MM.1S (cell line): ENCODE measurements at regions not wholly inside any gene's neighbourhood (a gene's known extent, or its start where the extent isn't known, plus 50 kb on each side); places are given as distances from the start of the nearest gene placed in this dataset.
A peak's percentile ranks its signal among the peaks of the same experiment; 100 is the strongest.

ENCODE experiments used
- DNase-seq: peaks from one replicate; pipeline ENCODE4 v3.0.0-alpha.2; 2015
- H2AFZ ChIP-seq: fragments of 300-600 bp; sonication (generic); 2 replicates; pipeline ENCODE4 v1.6.0; 2016; ENCODE audit warnings: antibody characterized with exemption, low read length
- H3F3A ChIP-seq: fragments of 300-600 bp; sonication (generic); 2 replicates; pipeline ENCODE4 v1.6.1; 2016; ENCODE audit warnings: mild to moderate bottlenecking, antibody characterized with exemption, low read length, moderate library complexity, mixed read lengths; ENCODE audit not compliant: insufficient read depth
- H3K27ac ChIP-seq: fragments of 300-600 bp; sonication (generic); 2 replicates; pipeline ENCODE4 v1.5.1; 2016; ENCODE audit warnings: mild to moderate bottlenecking, low read length
- H3K27me3 ChIP-seq: fragments of 300-600 bp; sonication (generic); replicated peaks from 2 replicates; pipeline ENCODE4 v1.6.0; 2016; ENCODE audit warnings: low read length; ENCODE audit not compliant: insufficient read depth
- H3K36me3 ChIP-seq: fragments of 300-600 bp; sonication (generic); replicated peaks from 2 replicates; pipeline ENCODE4 v1.6.1; 2016; ENCODE audit warnings: mild to moderate bottlenecking, low read length, mixed read lengths; ENCODE audit not compliant: insufficient read depth
- H3K4me1 ChIP-seq: fragments of 300-600 bp; sonication (generic); 2 replicates; pipeline ENCODE4 v1.6.1; 2016; ENCODE audit warnings: low read length, mixed read lengths
- H3K4me2 ChIP-seq: fragments of 300-600 bp; sonication (generic); 2 replicates; pipeline ENCODE4 v1.6.0; 2016; ENCODE audit warnings: low read depth, low read length
- H3K4me3 ChIP-seq: fragments of 300-600 bp; sonication (generic); 2 replicates; pipeline ENCODE4 v1.5.1; 2016; ENCODE audit warnings: low read length, mixed read lengths
- H3K79me2 ChIP-seq: fragments of 300-600 bp; sonication (generic); 2 replicates; pipeline ENCODE4 v1.6.1; 2016; ENCODE audit warnings: mixed run types, low read length, mixed read lengths
- H3K9ac ChIP-seq: fragments of 300-600 bp; sonication (generic); 2 replicates; pipeline ENCODE4 v1.6.1; 2016; ENCODE audit warnings: low read length, mixed read lengths
- H3K9me2 ChIP-seq: fragments of 300-600 bp; sonication (generic); replicated peaks from 2 replicates; pipeline ENCODE4 v1.6.1; 2016; ENCODE audit warnings: mild to moderate bottlenecking, low read length, mixed read lengths; ENCODE audit not compliant: insufficient read depth
- H3K9me3 ChIP-seq: fragments of 300-600 bp; sonication (generic); replicated peaks from 2 replicates; pipeline ENCODE4 v1.6.1; 2016; ENCODE audit warnings: mild to moderate bottlenecking, low read length, mixed read lengths; ENCODE audit not compliant: insufficient read depth
- H4K20me1 ChIP-seq: fragments of 300-600 bp; sonication (generic); 2 replicates; pipeline ENCODE4 v1.6.1; 2016; ENCODE audit warnings: mild to moderate bottlenecking, low read length, moderate library complexity, mixed read lengths; ENCODE audit not compliant: insufficient read depth
- CTCF ChIP-seq: fragments of 300-600 bp; sonication (generic); IDR thresholded peaks from 2 replicates; pipeline ENCODE4 v1.5.1; 2016; ENCODE audit warnings: antibody characterized with exemption, low read length, mixed read lengths
- EZH2 ChIP-seq: fragments of 300-600 bp; sonication (generic); optimal IDR thresholded peaks from 2 replicates; pipeline ENCODE3; 2017; ENCODE audit warnings: low read depth, mild to moderate bottlenecking, antibody characterized with exemption, low read length, mixed read lengths
- EZH2phosphoT487 ChIP-seq: fragments of 300-600 bp; sonication (generic); IDR thresholded peaks from 2 replicates; pipeline ENCODE4 v1.6.1; 2018; ENCODE audit warnings: antibody characterized with exemption, low read length

GRCh38 chr6:142566628-142567396 lies 265.0 kb downstream of the ADGRG6 start:
- Histone ChIP-seq H2AFZ (no peak overlapping the region), H3K4me2 (no peak overlapping the region), H3K79me2 (no peaks in the 10 kb centered on the region), H3K9ac (no peak overlapping the region), H3F3A (0 out of 2 replicates have a peak, but pooled peaks cover 4% of the 10 kb centered on the region), H3K4me1 (peaks cover 22% of the 10 kb centered on the region), H3K4me3 (no peak overlapping the region), H3K27ac (no peak overlapping the region), H3K9me3 (no peaks in the 10 kb centered on the region), H4K20me1 (no peaks in the 10 kb centered on the region), H3K9me2 (no peaks in the 10 kb centered on the region), H3K27me3 (no peaks in the 10 kb centered on the region), H3K36me3 (no peaks in the 10 kb centered on the region)
- DNase-seq, result peak; percentile 34
- TF ChIP-seq CTCF (peak; percentile 68), EZH2 (no peak)

DNA sequence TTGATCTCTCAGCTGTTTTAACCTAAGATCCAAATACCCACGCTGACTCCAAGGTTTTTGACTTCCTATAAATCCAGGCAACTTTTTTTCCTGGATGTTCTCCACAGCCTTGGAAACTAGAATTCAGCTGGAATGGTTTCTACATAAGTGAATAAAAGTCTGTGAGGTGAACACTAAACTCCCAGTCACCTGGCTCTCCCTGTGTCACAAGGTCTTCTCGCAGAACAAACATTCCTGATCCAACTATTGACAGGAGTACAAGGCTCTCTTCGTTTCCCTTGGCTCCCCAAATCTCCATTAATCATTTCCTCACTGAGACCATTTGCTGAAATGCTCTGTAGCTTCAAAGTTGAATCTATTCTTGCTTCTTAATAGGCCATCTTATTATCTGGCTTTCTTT lies 265.7 kb downstream of the ADGRG6 start:
- Histone ChIP-seq H2AFZ (no peak overlapping the region), H3K4me2 (no peak overlapping the region), H3K4me3 (no peak overlapping the region), H3K79me2 (no peaks in the 10 kb centered on the region), H4K20me1 (no peaks in the 10 kb centered on the region), H3K27me3 (no peaks in the 10 kb centered on the region), H3K9me2 (no peaks in the 10 kb centered on the region), H3F3A (0 out of 2 replicates have a peak, but pooled peaks cover 4% of the 10 kb centered on the region), H3K4me1 (peaks cover 22% of the 10 kb centered on the region), H3K9me3 (no peaks in the 10 kb centered on the region), H3K9ac (no peak overlapping the region), H3K27ac (no peak overlapping the region), H3K36me3 (no peaks in the 10 kb centered on the region)
- no peak for DNase-seq
- TF ChIP-seq CTCF, result no peak
- no peak for TF ChIP-seq EZH2phosphoT487
- TF ChIP-seq EZH2, result no peak

GRCh38 chr6:142568857-142569597 lies 267.2 kb downstream of the ADGRG6 start:
- Histone ChIP-seq H3K27me3 (no peaks in the 10 kb centered on the region), H3K79me2 (no peaks in the 10 kb centered on the region), H3K4me1 (peaks cover 22% of the 10 kb centered on the region), H3K36me3 (no peaks in the 10 kb centered on the region), H3K4me2 (peak overlapping the region; percentile 24; the same call in 1 of the 2 replicates), H3K9ac (no peak overlapping the region), H3K9me2 (no peaks in the 10 kb centered on the region), H3K4me3 (no peak overlapping the region), H3F3A (0 out of 2 replicates have a peak, but pooled peaks cover 4% of the 10 kb centered on the region), H3K9me3 (no peaks in the 10 kb centered on the region), H2AFZ (no peak overlapping the region), H3K27ac (peak overlapping the region; percentile 29; the same call in 1 of the 2 replicates), H4K20me1 (no peaks in the 10 kb centered on the region)
- TF ChIP-seq EZH2phosphoT487, result no peak
- no peak for TF ChIP-seq CTCF
- no peak for TF ChIP-seq EZH2
- peak; percentile 17 for DNase-seq
